H9 (cell line): ENCODE measurements at regions not wholly inside any gene's neighbourhood (a gene's known extent, or its start where the extent isn't known, plus 50 kb on each side); places are given as distances from the start of the nearest gene placed in this dataset.

Source experiments
- DNase-seq: peaks from one replicate; pipeline ENCODE4 v3.0.0-alpha.2; 2017
- H2AFZ ChIP-seq: one replicate; pipeline ENCODE4 v1.6.1; 2013; ENCODE audit warnings: mild to moderate bottlenecking, low read length, control low read depth, moderate library complexity
- H2AK5ac ChIP-seq: 2 replicates; pipeline ENCODE4 v1.6.1; 2013; ENCODE audit warnings: low read length, control low read depth, mixed read lengths; ENCODE audit not compliant: insufficient read length
- H2BK120ac ChIP-seq: one replicate; pipeline ENCODE4 v1.6.1; 2013; ENCODE audit warnings: low read depth, mild to moderate bottlenecking, low read length, control low read depth, inconsistent platforms; ENCODE audit not compliant: poor library complexity, severe bottlenecking
- H2BK12ac ChIP-seq: 2 replicates; pipeline ENCODE4 v1.6.1; 2013; ENCODE audit warnings: low read length, control low read depth, mixed read lengths, low read depth; ENCODE audit not compliant: insufficient read length
- H2BK15ac ChIP-seq: 2 replicates; pipeline ENCODE4 v1.6.1; 2013; ENCODE audit warnings: low read depth, low read length, control low read depth
- H2BK20ac ChIP-seq: one replicate; pipeline ENCODE4 v1.6.1; 2013; ENCODE audit warnings: low read depth, mild to moderate bottlenecking, low read length, control low read depth, inconsistent platforms; ENCODE audit not compliant: poor library complexity, severe bottlenecking
- H2BK5ac ChIP-seq: 2 replicates; pipeline ENCODE4 v1.6.1; 2013; ENCODE audit warnings: low read length, control low read depth, mixed read lengths; ENCODE audit not compliant: insufficient read length
- H3K14ac ChIP-seq: 2 replicates; pipeline ENCODE4 v1.6.1; 2013; ENCODE audit warnings: low read length, control low read depth; ENCODE audit not compliant: insufficient read depth
- H3K18ac ChIP-seq: 2 replicates; pipeline ENCODE4 v1.6.1; 2013; ENCODE audit warnings: low read depth, mild to moderate bottlenecking, mixed read lengths, low read length, control low read depth; ENCODE audit not compliant: insufficient read length
- H3K23ac ChIP-seq: 2 replicates; pipeline ENCODE4 v1.6.1; 2013; ENCODE audit warnings: low read length, control low read depth, mixed read lengths, low read depth; ENCODE audit not compliant: insufficient read length
- H3K23me2 ChIP-seq: 2 replicates; pipeline ENCODE4 v1.6.1; 2013; ENCODE audit warnings: low read depth, mild to moderate bottlenecking, mixed read lengths, low read length, control low read depth; ENCODE audit not compliant: insufficient read length, poor library complexity, severe bottlenecking
- H3K27ac ChIP-seq: 2 replicates; pipeline ENCODE4 v1.5.1; 2013; ENCODE audit warnings: low read length, control low read depth, mixed read lengths, low read depth; ENCODE audit not compliant: insufficient read length
- H3K27me3 ChIP-seq: 2 replicates; pipeline ENCODE4 v1.6.1; 2013; ENCODE audit warnings: low read length, control low read depth, inconsistent platforms; ENCODE audit not compliant: insufficient read depth
- H3K4ac ChIP-seq: 2 replicates; pipeline ENCODE4 v1.6.1; 2013; ENCODE audit warnings: low read depth, mild to moderate bottlenecking, control low read depth, inconsistent platforms, low read length, moderate library complexity
- H3K4me1 ChIP-seq: 2 replicates; pipeline ENCODE4 v1.6.1; 2013; ENCODE audit warnings: low read length, control low read depth, inconsistent platforms; ENCODE audit not compliant: insufficient read depth
- H3K4me2 ChIP-seq: 2 replicates; pipeline ENCODE4 v1.6.1; 2013; ENCODE audit warnings: low read length, control low read depth, mixed read lengths; ENCODE audit not compliant: insufficient read length, insufficient read depth
- H3K56ac ChIP-seq: 2 replicates; pipeline ENCODE4 v1.6.1; 2013; ENCODE audit warnings: low read depth, mild to moderate bottlenecking, mixed read lengths, low read length, control low read depth; ENCODE audit not compliant: insufficient read length
- H3K79me1 ChIP-seq: 2 replicates; pipeline ENCODE4 v1.6.1; 2013; ENCODE audit warnings: low read depth, mild to moderate bottlenecking, moderate library complexity, low read length, control low read depth, inconsistent platforms; ENCODE audit not compliant: insufficient read depth, poor library complexity, severe bottlenecking
- H3K79me2 ChIP-seq: 2 replicates; pipeline ENCODE4 v1.6.1; 2013; ENCODE audit warnings: low read length, control low read depth, inconsistent platforms; ENCODE audit not compliant: insufficient read depth
- H3K9ac ChIP-seq: 2 replicates; pipeline ENCODE4 v1.6.1; 2013; ENCODE audit warnings: low read length, control low read depth, mixed read lengths; ENCODE audit not compliant: insufficient read length; ENCODE audit errors: extremely low read depth
- H3K9me3 ChIP-seq: one replicate; pipeline ENCODE4 v1.6.1; 2013; ENCODE audit warnings: low read depth, low read length, inconsistent platforms; ENCODE audit not compliant: control insufficient read depth
- H3T11ph ChIP-seq: one replicate; pipeline ENCODE4 v1.6.1; 2013; ENCODE audit warnings: mild to moderate bottlenecking, low read length, control low read depth, inconsistent platforms
- H4K20me1 ChIP-seq: one replicate; pipeline ENCODE4 v1.6.1; 2013; ENCODE audit not compliant: control insufficient read depth, insufficient read length, insufficient read depth
- H4K5ac ChIP-seq: 2 replicates; pipeline ENCODE4 v1.6.1; 2013; ENCODE audit warnings: low read depth, mild to moderate bottlenecking, mixed read lengths, low read length, control low read depth; ENCODE audit not compliant: insufficient read length
- H4K8ac ChIP-seq: replicated peaks from 2 replicates; pipeline ENCODE4 v1.6.1; 2013; ENCODE audit warnings: low read length, control low read depth, mixed read lengths, low read depth; ENCODE audit not compliant: insufficient read length
- H4K91ac ChIP-seq: 2 replicates; pipeline ENCODE4 v1.6.1; 2013; ENCODE audit warnings: low read depth, mild to moderate bottlenecking, moderate library complexity, mixed read lengths, low read length, control low read depth; ENCODE audit not compliant: insufficient read length
- H3K27ac Mint-ChIP-seq, 3 experiments: 2 replicates in 2 of 3; 3 replicates in 1 of 3; pipeline ENCODE4 v1.8.0; 2020 to 2021; ENCODE audit warnings: mixed read lengths in 3 of 3, mild to moderate bottlenecking in 1 of 3, moderate library complexity in 1 of 3
- H3K27me3 Mint-ChIP-seq: 2 replicates; pipeline ENCODE4 v1.8.0; 2021; ENCODE audit warnings: low read depth, mild to moderate bottlenecking, moderate library complexity, mixed read lengths
- H3K36me3 Mint-ChIP-seq, 3 experiments: 2 replicates in 2 of 3; 3 replicates in 1 of 3; pipeline ENCODE4 v1.8.0; 2020 to 2021; ENCODE audit warnings: low read depth in 3 of 3, mixed read lengths in 3 of 3; ENCODE audit not compliant: insufficient read depth in 1 of 3
- H3K4me1 Mint-ChIP-seq, 2 experiments: 2 replicates each; pipeline ENCODE4 v1.8.0; 2020; ENCODE audit warnings: mixed read lengths in 2 of 2
- H3K4me3 Mint-ChIP-seq, 2 experiments: 2 replicates in 1 of 2; 3 replicates in 1 of 2; pipeline ENCODE4 v1.8.0; 2020 to 2021; ENCODE audit warnings: mild to moderate bottlenecking in 2 of 2, mixed read lengths in 2 of 2, moderate library complexity in 1 of 2
- H3K9me3 Mint-ChIP-seq, 2 experiments: 2 replicates in 1 of 2; 3 replicates in 1 of 2; pipeline ENCODE4 v1.8.0; 2020; ENCODE audit warnings: mild to moderate bottlenecking in 2 of 2, mixed read lengths in 2 of 2, moderate library complexity in 1 of 2
- TF ChIP-seq, protein P1 (sequence below): fragments of 200-600 bp; sonication (generic); conservative IDR thresholded peaks from 3 replicates; pipeline ENCODE4 v1.8.0; 2021; ENCODE audit warnings: antibody characterized with exemption, mild to moderate bottlenecking

GRCh38 chr4:137994853-137995252 lies 247.3 kb downstream of the SLC7A11 start:
- no peaks in the 10 kb centered on the region for H3K23me2 ChIP-seq

More at GRCh38 chr4:137994853-137995252, 247.3 kb downstream of the SLC7A11 start:
- Histone ChIP-seq H3K18ac (no peak overlapping the region), H3K23ac (no peak overlapping the region), H3K14ac (no peak overlapping the region), H3K79me2 (no peaks in the 10 kb centered on the region), H2BK20ac (no peak overlapping the region), H4K20me1 (no peaks in the 10 kb centered on the region), H3K79me1 (no peaks in the 10 kb centered on the region), H2AK5ac (no peak overlapping the region), H2BK12ac (no peak overlapping the region), H2BK15ac (no peak overlapping the region), H3T11ph (no peak overlapping the region), H4K5ac (no peak overlapping the region), H3K56ac (no peak overlapping the region), H4K91ac (no peak overlapping the region), H3K9me3 (no peaks in the 10 kb centered on the region), H2BK120ac (no peak overlapping the region), H3K4ac (no peak overlapping the region), H3K4me2 (no peak overlapping the region), H3K4me1 (no peaks in the 10 kb centered on the region), H2AFZ (no peak overlapping the region), H3K27me3 (no peaks in the 10 kb centered on the region), H2BK5ac (no peak overlapping the region), H3K27ac (no peak overlapping the region), H3K9ac (no peak overlapping the region), H4K8ac (no peak overlapping the region)
- Mint-ChIP-seq H3K36me3 (no peaks in the 10 kb centered on the region), H3K27ac (no peak overlapping the region), H3K9me3 (no peaks in the 10 kb centered on the region), H3K4me1 (no peaks in the 10 kb centered on the region), H3K4me3 (no peak overlapping the region), H3K27me3 (no peaks in the 10 kb centered on the region)
- DNase-seq: no peak
- TF ChIP-seq, protein P1, sequence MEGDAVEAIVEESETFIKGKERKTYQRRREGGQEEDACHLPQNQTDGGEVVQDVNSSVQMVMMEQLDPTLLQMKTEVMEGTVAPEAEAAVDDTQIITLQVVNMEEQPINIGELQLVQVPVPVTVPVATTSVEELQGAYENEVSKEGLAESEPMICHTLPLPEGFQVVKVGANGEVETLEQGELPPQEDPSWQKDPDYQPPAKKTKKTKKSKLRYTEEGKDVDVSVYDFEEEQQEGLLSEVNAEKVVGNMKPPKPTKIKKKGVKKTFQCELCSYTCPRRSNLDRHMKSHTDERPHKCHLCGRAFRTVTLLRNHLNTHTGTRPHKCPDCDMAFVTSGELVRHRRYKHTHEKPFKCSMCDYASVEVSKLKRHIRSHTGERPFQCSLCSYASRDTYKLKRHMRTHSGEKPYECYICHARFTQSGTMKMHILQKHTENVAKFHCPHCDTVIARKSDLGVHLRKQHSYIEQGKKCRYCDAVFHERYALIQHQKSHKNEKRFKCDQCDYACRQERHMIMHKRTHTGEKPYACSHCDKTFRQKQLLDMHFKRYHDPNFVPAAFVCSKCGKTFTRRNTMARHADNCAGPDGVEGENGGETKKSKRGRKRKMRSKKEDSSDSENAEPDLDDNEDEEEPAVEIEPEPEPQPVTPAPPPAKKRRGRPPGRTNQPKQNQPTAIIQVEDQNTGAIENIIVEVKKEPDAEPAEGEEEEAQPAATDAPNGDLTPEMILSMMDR: no peak
